HG03575 (cell line): ENCODE measurements at regions not wholly inside any gene's neighbourhood (a gene's known extent, or its start where the extent isn't known, plus 50 kb on each side); places are given as distances from the start of the nearest gene placed in this dataset.

Source experiments
- ATAC-seq: cut with Tn5 transposase; IDR thresholded peaks from one replicate; pipeline ENCODE4 v1.9.1; 2021; ENCODE audit not compliant: unreplicated experiment, insufficient number of reproducible peaks, low FRiP score; ENCODE audit errors: extremely low read depth

DNA sequence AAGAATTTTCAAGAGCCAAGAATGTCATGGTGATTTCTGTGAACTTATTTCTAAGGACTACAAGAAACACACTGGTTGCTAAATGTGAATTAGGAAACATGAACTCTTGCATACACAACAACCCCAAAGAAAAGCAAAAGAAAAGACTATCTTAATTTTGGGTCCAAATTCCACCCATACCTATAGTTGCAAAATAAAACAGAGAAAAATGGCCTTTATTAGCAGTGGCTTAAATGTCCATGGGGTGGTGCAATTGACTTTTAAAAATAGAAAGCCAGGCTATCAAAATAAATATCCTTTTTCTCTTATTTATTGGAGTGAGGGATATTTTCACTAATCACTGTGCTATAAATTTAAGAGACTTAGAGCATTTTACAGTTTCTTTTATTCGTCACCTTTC lies 80.9 kb upstream of the DPYD start:
- ATAC-seq: no peak

DNA sequence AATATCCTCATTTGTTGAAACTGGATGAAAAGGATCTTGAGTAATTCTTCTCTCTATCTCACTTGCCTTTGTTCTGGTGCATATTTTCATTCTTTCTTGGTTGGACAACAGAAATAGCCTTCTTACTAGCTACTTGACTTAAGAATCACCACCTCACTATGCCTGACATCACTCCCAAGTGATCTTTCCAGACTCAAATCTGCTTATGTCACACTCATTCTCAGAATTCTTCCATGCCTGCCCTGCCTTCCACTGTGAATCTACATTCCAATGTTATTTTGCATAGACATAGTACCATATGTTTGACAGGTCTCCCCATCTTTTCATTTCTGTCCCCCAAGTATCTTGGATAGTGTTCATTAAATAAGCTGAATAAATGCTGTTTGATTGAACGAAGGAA lies 78.5 kb upstream of the DPYD start:
- no peak for ATAC-seq

GRCh38 chr1:97996880-97997279 lies 76.0 kb upstream of the DPYD start:
- ATAC-seq: no peak

- ATAC-seq: no peak
Measured at GRCh38 chr1:97989094-97989680, 68.4 kb upstream of the DPYD start.

DNA sequence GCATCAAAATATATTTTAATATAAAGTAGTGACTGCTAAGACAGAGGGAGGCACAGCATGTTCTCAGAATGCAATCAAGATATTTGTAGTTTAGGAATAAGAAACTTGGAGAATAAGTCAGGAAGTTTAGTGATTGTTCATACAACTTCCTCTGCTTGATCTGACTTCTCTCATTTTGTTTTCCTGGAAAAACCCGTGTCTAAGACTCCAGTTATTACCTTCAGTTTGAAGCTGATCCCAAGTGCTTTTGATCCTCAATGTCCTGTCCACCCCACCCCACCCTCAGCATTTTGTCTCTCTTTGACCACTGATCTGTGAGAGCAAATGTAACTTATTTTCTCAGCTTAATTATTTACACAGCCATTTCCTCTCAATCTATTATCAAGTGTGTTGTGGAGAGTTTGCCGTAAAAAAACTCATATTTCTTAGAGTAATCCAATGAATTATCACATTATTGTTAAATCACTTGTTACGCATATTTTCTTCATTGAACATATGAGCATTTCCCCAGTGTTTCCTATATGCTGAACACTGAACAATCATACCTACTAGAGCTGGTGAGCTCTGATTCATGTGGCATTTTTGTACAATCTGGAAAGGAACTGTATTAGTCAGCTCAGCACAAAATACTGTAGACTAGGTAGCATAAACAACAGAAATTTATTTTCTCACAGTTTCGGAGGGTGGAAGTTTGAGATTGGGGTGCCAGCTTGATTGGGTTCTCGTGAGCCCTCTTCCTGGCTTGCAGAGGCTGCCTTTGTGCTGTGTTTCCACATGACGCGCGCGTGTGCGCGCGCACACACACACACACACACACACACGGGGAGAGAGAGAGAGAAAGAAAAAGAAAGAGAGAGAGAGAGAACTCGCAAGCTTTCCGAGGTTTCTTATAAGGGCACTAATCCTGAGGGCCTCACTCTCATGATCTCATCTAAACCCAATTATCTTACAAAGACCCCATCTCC lies 65.5 kb upstream of the DPYD start:
- no peak for ATAC-seq

GRCh38 chr1:97983126-97983525 lies 62.3 kb upstream of the DPYD start:
- ATAC-seq: no peak

GRCh38 chr1:97980530-97980929 lies 59.7 kb upstream of the DPYD start:
- no peak for ATAC-seq

DNA sequence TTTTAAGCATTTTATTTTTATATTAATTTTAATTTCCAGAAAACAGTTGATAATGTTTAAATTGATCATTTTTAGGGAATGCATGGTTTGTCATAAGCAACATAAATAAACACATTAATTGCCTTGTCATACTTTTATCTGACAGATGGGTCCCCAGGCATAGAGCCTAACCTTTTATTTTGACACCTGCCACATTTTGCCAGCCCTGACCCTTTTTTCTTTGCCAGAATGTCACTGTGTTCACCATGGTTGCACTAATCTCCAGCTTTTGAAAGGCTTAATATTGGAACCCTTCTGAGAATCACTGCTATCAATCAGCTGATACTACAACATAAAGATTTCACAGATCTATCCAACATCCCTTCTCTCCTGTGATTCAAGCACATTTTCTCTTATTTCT lies 56.0 kb upstream of the DPYD start:
- no peak for ATAC-seq
